Ureter (tissue), 1 donor: ENCODE measurements at regions not wholly inside any gene's neighbourhood (a gene's known extent, or its start where the extent isn't known, plus 50 kb on each side); places are given as distances from the start of the nearest gene placed in this dataset.

Experiments
- DNase-seq: peaks from one replicate; pipeline ENCODE4 v3.0.0-alpha.2; 2020; ENCODE audit warnings: low spot score
- donor health status: DM: yes; HTN: yes; CAD: no.

DNA sequence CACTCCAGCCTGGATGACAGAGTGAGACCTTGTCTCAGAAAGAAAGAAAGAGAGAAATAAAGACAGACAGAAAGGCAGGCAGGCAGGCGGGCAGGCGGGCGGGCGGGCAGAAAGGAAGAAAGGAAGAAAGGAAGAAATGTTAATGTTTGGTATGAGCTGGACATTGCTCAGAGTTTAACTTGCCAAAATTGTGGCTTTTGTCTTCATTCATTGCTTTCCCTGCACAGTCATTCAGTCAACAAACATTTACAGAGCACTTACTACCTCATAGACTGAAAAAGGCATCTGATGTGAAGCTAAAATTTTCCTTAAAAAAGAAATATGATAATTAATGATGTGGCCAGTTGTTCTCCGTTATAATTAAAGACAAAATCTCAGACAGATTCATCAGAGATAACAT, 247.1 kb downstream of the SPTSSA start:
- no peak for DNase-seq

DNA sequence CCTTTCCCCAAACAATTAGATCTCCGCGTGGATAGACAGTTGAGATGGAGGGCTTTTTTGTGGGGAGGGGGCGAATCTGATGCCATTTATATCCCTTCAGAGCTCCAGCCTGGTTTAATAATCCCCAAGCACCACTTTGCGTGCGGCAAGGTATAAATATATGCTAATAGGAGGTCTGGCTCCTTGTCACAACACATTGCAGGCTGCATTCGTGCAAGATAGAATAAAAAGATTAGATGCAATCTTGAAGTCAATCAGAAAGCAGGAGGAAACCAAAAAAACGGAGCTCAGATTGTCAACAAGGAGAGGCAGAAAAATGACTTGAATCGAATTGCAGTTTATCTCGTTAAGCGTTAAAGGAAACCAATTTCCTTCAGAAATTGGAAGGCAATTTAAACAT, 248.7 kb downstream of the SPTSSA start:
- DNase-seq, result no peak

DNA sequence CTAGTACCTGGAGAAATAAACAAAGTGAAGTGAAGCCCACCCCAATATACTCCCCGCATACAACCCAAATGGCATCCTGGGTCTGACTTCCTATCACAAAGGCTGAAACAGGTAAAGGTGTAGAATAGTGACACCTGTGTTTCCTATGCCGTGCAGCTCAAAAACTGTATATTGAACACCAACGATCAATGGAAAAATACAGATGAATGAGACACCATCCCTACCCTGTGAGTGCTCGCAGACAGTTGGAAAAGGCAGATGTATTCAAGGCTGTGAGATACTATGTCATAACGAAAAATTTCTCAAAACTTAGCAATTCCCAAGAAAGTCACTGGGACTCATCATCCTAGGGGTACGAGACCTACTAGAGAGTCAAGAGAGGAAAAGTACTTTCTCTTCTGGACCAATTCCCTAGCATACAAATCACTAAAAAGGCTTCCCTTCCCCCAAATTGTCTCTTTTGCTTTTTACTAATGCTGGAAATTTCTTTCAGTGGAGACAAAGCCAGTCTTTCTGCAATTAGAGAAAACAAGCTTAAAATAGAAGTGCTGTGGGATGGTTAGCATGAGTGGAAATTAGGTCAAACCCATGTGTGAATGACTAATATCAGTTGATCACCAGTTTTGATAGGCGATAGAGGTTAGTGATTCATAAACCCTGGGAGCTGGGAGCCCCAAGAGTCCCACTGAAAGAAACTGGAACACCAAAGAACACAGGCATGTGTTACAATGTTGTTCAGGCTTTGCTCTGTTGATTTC, 249.7 kb downstream of the SPTSSA start:
- no peak for DNase-seq

DNA sequence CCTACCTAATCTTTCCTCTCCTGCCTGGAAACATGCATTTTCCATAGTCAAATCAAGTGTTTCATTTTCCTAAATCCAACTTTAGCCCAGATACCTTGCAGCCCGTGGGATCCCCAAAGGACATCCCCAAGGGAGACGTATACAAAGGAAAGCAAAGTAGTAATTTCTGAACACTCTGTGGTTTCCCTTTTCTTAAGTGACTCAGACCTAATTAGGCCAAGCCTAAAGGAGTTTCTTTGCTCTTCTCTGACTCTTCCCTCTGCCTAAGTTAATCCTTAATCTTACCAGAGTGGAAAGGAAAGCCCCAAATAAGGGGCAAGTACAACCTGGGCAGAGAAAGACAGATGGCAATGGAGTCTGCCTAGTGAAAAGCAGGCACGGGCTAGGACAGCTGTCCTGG, 250.3 kb downstream of the SPTSSA start:
- no peak for DNase-seq

DNA sequence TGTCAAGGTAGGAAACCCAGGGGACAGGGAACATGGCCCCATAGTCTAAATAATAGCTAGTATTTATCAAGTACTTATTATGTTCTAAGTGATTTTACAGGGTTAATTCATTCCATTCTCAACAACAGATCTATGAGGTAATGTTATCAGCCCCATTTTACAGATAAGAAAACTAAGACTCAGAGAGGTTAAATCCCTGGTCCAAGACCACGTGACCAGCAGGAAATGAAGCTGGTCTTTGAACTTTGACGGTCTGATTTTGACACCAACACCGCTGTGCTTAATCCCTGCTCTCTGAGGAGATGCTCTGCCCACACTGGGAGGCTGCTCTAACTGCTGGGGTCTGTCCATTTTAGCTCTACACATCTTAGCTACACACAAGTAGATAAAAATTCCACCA, 253.5 kb downstream of the SPTSSA start:
- no peak for DNase-seq

DNA sequence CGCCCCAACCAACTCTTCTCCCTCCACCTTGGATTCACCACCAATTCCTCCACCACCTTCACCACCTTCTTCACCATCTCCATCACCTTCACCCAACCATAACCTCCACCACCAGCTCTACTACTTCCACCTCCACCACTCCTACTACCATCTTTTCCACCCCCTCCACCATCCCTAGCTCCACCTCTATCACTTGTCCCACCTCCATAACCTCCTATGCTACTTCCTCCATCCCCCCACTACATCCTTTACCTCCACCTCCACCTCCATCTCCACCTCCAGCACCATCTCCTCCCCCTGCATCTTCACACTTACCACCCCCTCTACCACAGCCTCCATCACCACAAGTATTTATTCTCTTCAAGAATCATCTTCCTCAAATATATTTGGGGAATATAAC, 254.9 kb upstream of the EGLN3 start:
- DNase-seq, result no peak

DNA sequence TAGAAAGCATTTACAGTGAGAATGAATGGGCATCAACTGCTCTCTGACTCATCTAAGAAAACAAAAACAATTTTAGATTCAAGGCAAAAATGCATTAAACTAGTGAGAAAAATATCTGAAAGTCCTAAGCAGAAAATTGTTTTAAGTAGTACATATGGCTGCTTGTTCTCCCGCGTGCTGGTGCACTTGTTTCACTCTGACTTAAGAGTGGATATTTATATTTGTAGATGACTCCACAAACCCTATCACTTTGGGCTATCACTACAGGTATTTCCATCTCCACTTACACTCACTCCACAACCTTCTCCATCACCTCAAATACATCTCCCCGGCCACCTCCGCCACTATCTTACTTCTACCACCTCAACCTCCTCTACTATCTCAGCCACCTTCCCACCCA, 253.9 kb upstream of the EGLN3 start:
- DNase-seq, result no peak

DNA sequence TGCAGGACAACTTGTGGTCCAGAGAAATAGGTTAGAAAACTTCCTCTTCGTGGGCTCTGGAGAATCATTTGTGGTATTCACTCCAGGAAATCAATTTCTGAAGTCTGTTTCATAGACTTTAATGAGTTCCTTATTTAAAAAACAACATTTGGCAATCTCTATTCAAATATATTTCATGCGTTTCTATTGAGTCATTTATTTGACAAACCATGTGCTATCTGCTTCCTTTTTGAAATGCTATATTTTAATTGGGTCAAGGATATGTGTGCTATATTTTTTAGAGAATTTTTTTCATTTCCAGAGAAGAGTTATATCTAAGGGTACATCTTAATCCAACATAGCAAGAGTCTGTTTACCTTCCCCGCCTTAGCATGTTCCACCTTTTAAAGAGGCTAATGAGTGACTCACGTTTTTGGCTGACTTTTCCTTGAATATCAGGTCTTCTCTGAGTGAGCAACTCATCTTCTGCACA, 252.4 kb upstream of the EGLN3 start:
- no peak for DNase-seq

DNA sequence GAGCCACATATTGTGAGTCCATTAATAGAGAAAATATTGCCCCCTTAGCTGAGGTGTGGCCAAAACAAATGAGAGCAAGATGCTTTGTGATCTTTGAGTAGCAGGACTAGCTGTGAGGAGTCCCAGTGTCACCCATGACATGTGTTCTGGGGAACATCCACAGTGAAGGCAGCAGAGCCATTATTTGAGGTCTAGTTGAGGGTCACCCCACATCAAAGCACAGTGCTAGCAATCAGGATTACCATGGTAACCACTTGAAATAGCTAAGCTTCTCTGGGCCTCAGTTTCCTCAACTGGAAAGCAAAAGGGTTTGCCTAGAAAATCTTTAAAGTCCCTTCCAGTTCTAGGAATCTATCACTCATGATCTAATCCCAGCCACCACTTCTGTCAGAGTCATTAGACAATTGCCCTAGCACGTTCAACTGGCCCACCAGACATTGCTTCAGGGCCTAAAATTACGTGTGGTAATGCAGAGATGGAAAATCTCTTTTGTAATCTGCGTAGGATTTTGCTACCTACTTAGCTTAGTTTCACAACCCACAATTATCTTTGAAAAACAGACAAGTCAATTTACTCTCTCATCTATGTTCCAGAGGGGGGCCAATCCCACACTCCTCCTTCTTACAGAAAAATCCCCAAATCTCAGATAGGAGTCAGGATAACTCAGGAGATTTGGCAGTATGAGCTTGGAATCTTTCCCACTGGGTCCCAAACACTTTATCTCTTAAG, 251.2 kb upstream of the EGLN3 start:
- DNase-seq, result no peak

DNA sequence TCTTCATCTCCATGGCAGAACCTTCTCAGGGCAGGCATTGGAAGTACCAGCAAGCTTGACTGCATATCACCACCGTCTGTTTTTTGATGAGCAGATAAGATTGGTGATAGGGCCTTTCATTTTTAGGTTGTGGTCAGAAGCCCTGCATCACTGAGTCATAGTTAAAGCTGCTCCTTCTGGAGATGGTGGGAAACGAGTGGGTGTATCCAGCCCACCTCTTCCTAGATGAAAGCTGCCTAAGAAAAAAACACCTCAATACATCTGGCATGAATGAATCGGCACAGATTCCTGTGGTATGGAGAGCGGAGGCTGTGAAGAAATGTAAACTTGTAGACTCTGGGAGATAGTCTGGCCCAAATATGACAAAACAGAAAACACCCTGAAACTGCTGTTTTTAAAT, 248.7 kb upstream of the EGLN3 start:
- no peak for DNase-seq

DNA sequence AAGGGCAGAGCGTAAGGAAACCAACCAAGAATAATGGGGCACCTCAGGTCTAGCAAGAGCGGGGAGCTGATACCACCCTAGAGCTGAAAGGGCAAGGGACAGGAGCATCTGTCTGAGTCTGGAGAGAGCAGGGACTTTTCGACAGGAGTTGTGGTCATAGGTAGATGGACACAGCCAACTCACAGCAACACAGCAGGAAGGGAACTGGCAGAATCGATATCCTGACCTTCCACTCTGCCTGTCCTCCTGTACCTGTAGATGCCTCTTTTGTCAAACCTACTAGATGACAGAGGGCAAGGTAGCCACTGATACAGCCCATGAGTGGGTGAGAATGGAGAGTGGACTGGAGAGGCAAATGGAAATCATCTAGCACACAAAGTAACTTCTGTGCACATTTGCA, 247.2 kb upstream of the EGLN3 start:
- no peak for DNase-seq

DNA sequence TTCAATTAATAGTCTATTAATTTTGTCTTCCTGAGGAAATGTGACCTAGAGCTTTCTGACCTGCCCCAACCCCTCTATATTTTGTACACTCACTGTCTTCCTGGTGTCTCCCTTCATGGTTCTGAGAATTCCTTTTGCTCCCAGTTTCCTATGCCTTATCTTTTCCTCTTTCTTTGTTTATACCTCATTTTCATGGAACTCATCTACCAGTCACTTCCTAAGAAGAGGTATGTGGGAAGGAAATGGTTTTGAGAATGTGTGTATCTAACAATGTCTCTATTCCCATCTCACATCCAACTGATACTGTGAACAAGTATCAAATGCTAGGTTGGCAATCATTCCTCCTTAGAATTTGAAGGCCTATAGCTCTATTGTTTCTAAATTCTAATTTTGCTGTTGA, 245.1 kb upstream of the EGLN3 start:
- no peak for DNase-seq

DNA sequence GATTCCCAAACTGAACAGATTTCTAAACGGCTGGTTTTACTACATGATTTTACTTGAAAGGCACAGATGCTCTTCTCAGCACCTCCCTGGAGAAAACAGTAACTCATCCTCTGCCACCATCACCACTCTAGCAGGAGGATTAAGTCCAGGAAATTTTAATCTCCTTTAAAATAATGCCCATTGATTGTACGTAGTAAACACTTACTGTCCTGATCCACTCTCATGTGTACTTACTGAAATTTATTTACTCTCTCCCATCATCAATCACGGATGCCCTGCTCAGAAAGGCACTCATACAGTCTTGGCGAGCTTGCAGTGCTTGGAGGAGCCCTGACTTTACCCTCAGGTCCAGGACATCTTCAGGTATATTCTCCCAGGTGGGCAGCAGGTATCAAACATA, 239.8 kb upstream of the EGLN3 start:
- no peak for DNase-seq

DNA sequence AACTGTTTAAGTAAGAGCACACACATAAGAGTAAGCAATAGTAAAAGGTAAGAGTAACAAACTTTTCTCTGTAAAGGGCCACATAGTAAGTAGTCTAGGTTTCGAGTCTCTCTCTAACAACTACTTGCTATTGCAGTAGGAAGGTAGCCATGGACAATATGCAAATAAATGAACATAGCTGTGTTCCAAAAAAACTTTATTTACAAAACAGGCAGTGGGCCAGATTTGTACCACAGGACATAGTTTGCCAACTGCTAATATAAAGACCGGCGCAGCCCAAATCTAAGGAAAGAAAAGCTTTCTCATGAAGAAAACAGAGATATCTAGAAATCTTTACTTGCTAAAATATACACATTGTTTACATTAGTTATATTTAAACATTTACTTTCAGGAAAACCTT, 239.0 kb upstream of the EGLN3 start:
- no peak for DNase-seq

DNA sequence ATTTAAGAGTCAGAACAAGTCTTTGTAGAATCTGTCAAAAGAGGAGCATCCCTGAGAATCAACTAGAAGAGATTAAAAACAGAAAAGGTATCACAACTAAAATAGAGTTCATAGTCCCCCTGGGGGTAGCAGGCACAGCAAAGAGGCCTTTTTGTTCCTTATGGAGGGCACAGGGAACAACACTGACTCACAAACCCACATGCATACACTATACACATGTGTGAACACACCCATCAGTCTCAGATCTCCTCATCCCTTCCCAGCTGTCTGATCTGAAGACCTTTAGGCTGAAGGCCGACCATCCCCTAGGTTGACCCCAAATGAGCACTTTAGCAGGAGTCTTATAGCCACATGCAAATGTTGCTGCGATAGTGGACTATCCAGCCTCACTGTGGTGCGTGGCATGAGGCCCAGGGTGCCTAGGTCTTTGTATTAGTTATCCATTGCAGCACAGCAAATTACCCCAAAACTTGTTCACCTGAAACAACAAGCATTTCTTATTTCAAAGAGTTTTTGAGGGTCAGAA, 236.7 kb upstream of the EGLN3 start:
- DNase-seq, result no peak

DNA sequence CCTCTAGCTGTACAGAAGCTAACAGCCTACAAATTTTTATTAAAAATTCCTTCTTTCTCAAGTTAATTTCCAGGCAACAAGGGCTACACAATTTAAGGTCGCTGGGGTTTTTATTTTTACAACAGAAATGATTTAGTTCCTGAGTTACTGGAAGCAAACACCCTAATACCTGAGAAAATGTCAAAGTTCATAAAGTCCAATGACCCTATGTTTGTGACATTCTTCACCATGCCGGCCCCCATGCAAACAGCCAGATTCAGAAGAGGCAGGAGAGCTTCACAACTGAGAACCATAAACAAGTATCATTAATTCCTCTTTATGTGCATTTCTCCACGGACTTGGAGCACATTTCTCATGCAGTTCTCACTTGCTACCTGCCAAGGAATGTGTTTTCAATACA, 236.2 kb upstream of the EGLN3 start:
- no peak for DNase-seq

DNA sequence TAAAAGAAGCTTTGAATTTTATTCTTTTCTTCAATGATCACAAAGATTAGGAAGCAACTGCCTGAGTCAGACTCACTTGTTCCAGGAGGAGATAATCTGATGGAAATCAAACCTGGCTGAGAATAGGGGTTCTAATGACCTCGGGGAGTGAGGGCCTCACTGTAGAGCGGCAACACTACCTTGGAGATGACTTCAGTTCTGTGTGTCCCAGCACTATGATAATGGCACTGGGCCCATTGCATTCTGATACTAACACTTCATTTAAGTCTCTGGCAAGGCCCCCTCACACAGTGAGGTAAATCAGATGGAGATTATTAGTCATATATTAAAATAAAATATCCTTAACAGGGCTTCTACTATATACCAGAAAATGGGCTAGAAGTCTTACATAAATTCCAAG, 233.3 kb upstream of the EGLN3 start:
- no peak for DNase-seq

DNA sequence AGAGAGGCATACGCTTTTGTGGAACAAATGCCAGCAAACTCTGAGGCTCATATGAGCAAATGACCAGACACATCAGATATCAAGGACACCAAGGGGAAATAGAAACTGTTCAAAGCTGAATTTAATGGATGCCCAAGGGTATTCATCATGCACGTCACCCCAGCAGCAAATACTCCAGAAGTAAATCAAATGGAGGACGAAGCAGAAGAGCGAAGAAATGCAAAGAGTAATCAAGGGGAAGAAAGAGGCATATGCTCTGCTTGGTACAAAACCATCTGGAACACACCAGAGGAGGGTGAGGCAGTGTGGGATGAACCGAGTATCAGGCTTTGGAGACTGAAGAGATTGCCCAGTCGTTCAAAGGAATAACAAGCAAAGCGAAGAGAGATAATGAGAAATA, 232.6 kb upstream of the EGLN3 start:
- no peak for DNase-seq

DNA sequence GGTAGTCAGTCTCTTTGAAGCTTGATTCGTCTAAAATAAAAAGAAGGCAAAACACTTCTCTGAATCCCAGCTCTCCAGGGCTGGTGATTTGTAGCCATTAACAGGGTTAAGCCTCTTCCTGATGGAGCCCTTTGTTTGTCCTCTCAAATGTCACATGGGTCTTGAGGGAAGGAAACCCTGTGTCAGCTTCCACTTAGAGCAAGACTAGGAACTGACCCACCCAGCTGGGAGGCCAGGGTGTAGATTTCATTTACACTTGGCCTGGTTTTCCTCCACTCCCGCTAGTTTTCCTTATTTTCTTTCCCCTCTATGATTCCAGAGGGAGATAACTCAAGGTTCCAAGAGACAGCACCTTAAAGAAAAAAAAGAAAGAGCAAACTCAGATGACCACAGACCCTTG, 230.5 kb upstream of the EGLN3 start:
- DNase-seq, result no peak

DNA sequence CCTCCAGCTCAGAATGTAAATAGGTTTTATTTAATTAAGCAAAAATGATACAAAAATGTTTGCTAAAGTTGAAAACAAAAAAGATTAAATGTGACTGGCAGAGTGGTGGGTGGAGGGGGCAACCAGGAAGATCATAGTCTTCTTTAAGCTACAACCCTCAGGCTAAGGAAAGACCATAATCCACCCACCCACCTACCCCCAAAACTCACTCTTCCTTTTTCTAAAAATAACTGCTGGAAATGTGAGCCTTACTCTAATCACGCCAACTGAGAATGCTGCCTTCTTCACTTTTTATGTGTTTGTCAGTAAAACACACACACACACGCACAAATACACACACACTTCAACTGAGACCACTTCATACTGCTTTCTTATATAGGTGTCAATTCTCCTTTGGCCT, 230.0 kb upstream of the EGLN3 start:
- DNase-seq, result no peak

DNA sequence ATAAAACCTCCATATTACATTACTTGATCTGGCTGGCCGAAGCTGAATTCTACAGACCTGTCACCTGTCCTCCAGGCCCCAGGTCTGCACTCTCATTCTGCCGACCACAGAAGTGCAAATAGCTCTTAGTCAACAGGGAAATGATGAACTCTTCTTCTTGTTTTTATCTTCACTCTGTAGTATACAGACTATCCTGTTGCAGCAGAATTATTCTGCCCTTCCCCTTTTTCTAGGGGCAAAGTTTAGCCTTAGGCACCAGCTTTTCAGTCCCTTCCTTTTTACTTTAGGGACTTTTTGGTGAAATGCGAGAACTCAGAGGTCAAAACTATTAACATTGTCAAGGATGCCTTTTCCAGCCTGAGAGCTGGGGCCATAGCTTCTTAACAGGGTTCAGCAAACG, 229.6 kb upstream of the EGLN3 start:
- DNase-seq, result no peak

DNA sequence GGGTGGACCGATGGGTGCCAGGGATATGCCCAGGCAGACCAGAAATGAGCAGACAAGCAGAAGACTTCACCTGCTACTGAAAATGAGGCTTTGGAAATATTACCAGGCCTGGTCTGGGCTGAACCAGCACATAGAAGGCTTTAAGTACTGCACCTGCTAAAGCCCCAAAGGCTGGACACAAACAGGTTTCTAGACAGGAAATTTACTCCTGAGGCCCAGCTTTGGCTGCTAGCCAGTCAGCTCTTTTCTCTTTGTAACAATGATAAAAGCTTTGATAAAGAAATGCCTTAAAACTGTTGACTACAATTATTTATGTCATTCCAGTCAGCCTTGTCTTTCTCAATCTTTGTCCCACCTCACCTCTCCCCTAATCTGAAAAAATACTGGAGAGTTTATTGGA, 228.9 kb upstream of the EGLN3 start:
- peak; percentile 58 for DNase-seq

DNA sequence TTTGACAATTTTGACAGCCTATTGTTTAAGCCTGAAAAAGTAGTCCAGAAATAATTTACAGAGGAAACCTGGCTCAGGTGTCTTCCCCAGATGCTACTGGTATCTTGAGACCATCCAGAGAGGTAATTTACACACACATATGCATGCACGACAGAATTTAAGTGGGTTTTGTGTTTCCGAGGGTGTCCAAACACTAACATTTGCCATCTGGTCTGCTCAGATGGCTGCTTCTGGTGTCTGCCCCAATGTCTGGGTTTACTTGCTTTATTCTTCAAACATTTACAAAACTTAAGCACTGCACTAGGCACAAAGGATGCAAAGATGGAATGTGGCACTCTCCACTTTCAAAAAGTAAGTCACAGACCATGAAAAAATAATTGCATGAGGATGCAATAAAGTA, 226.6 kb upstream of the EGLN3 start:
- no peak for DNase-seq
